HG02970 (cell line): ENCODE measurements at regions not wholly inside any gene's neighbourhood (a gene's known extent, or its start where the extent isn't known, plus 50 kb on each side); places are given as distances from the start of the nearest gene placed in this dataset.
"Not testable (repeated sequence)": the region's sequence is repeated elsewhere in the genome, so short reads cannot be mapped to it uniquely, and the experiment has no call there.

Experiments
- ATAC-seq: cut with Tn5 transposase; IDR thresholded peaks from one replicate; pipeline ENCODE4 v1.9.1; 2021; ENCODE audit warnings: mild to moderate bottlenecking, moderate library complexity, moderate number of reproducible peaks; ENCODE audit not compliant: unreplicated experiment, low FRiP score

- no peak for ATAC-seq
Measured at GRCh38 chr18:51446571-51447210, 249.2 kb upstream of the MEX3C start.

GRCh38 chr18:51447351-51448342, 250.2 kb upstream of the MEX3C start:
- no peak for ATAC-seq

- ATAC-seq: no peak
Measured at GRCh38 chr18:51448949-51449348, 251.5 kb upstream of the MEX3C start.

GRCh38 chr18:51453594-51453993, 256.1 kb upstream of the MEX3C start:
- no peak for ATAC-seq

- no peak for ATAC-seq
Measured at GRCh38 chr18:51458861-51459260, 261.4 kb upstream of the MEX3C start.

GRCh38 chr18:51461956-51462355, 264.5 kb upstream of the MEX3C start:
- no peak for ATAC-seq

GRCh38 chr18:51463483-51464136, 266.1 kb upstream of the MEX3C start:
- no peak for ATAC-seq

- ATAC-seq: no peak
Measured at GRCh38 chr18:51478908-51479307, 281.4 kb upstream of the MEX3C start.

GRCh38 chr18:51479736-51480135, 282.3 kb upstream of the MEX3C start:
- no peak for ATAC-seq

- ATAC-seq: no peak
Measured at GRCh38 chr18:51480407-51481261, 283.2 kb upstream of the MEX3C start.

- ATAC-seq: no peak
Measured at GRCh38 chr18:51486735-51487366, 289.4 kb upstream of the MEX3C start.

GRCh38 chr18:51490417-51490816, 292.9 kb upstream of the MEX3C start:
- no peak for ATAC-seq

- no peak for ATAC-seq
Measured at GRCh38 chr18:51490860-51491259, 293.4 kb upstream of the MEX3C start.

- no peak for ATAC-seq
Measured at GRCh38 chr18:51491678-51492372, 294.3 kb upstream of the MEX3C start.

GRCh38 chr18:51498085-51498855, 300.8 kb upstream of the MEX3C start:
- ATAC-seq: no peak

- no peak for ATAC-seq
Measured at GRCh38 chr18:51503351-51503750, 305.9 kb upstream of the MEX3C start.

GRCh38 chr18:51506811-51507210, 309.3 kb upstream of the MEX3C start:
- no peak for ATAC-seq

- ATAC-seq: not testable (repeated sequence)
Measured at GRCh38 chr18:51508410-51508809, 310.9 kb upstream of the MEX3C start.
